HL-60 (cell line): ENCODE measurements at regions not wholly inside any gene's neighbourhood (a gene's known extent, or its start where the extent isn't known, plus 50 kb on each side); places are given as distances from the start of the nearest gene placed in this dataset.
"Not testable (repeated sequence)": the region's sequence is repeated elsewhere in the genome, so short reads cannot be mapped to it uniquely, and the experiment has no call there.

Source experiments
- DNase-seq, 2 experiments: peaks; one replicate each; pipeline ENCODE4 v3.0.0-alpha.2; 2010 to 2020; ENCODE audit warnings: low read depth in 1 of 2, low spot score in 1 of 2
- H3K27ac ChIP-seq: fragments of 250-450 bp; sonication (Bioruptor Pico); replicated peaks from 2 replicates; pipeline ENCODE4 v1.5.1; 2020; ENCODE audit warnings: mild to moderate bottlenecking, moderate library complexity
- H3K27me3 ChIP-seq: fragments of 250-450 bp; sonication (Bioruptor Pico); 2 replicates; pipeline ENCODE4 v1.5.1; 2021; ENCODE audit warnings: mild to moderate bottlenecking, moderate library complexity; ENCODE audit not compliant: insufficient read depth, poor library complexity, severe bottlenecking
- H3K4me3 ChIP-seq: replicated peaks from 2 replicates; pipeline ENCODE4 v1.5.1; 2011; ENCODE audit warnings: mild to moderate bottlenecking, control low read depth, low read length; ENCODE audit not compliant: insufficient read depth
- GABPA ChIP-seq: IDR thresholded peaks from 2 replicates; pipeline ENCODE4 v1.6.1; 2012; ENCODE audit warnings: low read depth
- POLR2AphosphoS5 ChIP-seq: IDR thresholded peaks from 2 replicates; pipeline ENCODE4 v1.6.1; 2012; ENCODE audit warnings: low read depth
- SPI1 ChIP-seq: IDR thresholded peaks from 2 replicates; pipeline ENCODE4 v1.6.1; 2012; ENCODE audit warnings: low read depth, mild to moderate bottlenecking, borderline replicate concordance
- TF ChIP-seq, protein P1 (sequence below): IDR thresholded peaks from one replicate; pipeline ENCODE4 v1.5.1; 2011; ENCODE audit warnings: low read length, control low read depth, inconsistent platforms; ENCODE audit not compliant: insufficient read depth
- TF ChIP-seq, protein P2 (sequence below): IDR thresholded peaks from 2 replicates; pipeline ENCODE4 v1.6.1; 2012; ENCODE audit warnings: low read depth; ENCODE audit not compliant: insufficient replicate concordance

DNA sequence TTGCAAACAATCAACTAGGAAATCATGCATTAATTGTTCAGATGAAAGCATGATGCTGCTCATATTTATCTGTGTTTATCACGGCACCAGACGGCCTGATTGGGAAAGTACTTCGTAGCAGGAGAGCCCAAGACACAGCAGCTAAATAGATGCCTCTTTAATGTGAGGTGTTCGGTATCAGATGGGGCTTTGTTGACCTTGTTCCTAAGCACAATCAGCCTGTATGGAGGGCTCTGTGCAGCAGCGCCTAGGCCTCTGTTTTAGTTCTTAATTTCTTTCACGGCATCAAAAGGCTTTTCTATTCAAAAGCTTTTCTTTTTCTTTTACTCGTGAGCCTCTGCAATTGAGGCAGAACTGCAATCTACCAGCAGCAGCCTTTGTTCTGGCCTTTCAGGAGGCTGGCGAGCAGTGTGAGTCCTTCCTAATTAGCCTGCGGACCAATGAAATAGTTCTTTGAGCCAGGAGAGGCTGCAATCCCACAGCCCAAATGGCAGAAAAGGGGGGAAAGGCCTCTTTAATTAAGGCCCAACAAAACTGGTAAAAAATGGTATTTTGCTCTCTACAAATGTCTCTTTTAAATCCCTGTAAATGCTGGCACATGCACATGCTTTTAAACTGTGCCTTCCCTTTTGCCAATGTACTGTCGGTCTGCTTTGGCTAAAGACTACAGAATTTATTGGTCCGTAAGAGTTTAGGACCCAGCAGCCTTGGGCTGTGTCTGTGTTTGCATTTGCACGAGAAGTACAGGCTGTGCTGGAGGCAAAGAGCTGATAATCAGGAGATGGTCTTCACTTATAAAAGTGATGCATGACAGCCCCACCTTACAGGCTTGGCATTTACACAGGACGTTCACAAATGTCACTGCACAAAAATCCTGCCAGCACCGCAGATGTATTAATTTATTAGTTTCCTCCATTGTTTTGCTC, 159.6 kb downstream of the RND3 start:
- TF ChIP-seq SPI1 (no peak), POLR2AphosphoS5 (no peak), GABPA (no peak)
- TF ChIP-seq, protein P1, sequence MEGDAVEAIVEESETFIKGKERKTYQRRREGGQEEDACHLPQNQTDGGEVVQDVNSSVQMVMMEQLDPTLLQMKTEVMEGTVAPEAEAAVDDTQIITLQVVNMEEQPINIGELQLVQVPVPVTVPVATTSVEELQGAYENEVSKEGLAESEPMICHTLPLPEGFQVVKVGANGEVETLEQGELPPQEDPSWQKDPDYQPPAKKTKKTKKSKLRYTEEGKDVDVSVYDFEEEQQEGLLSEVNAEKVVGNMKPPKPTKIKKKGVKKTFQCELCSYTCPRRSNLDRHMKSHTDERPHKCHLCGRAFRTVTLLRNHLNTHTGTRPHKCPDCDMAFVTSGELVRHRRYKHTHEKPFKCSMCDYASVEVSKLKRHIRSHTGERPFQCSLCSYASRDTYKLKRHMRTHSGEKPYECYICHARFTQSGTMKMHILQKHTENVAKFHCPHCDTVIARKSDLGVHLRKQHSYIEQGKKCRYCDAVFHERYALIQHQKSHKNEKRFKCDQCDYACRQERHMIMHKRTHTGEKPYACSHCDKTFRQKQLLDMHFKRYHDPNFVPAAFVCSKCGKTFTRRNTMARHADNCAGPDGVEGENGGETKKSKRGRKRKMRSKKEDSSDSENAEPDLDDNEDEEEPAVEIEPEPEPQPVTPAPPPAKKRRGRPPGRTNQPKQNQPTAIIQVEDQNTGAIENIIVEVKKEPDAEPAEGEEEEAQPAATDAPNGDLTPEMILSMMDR = no peak
- TF ChIP-seq, protein P2, sequence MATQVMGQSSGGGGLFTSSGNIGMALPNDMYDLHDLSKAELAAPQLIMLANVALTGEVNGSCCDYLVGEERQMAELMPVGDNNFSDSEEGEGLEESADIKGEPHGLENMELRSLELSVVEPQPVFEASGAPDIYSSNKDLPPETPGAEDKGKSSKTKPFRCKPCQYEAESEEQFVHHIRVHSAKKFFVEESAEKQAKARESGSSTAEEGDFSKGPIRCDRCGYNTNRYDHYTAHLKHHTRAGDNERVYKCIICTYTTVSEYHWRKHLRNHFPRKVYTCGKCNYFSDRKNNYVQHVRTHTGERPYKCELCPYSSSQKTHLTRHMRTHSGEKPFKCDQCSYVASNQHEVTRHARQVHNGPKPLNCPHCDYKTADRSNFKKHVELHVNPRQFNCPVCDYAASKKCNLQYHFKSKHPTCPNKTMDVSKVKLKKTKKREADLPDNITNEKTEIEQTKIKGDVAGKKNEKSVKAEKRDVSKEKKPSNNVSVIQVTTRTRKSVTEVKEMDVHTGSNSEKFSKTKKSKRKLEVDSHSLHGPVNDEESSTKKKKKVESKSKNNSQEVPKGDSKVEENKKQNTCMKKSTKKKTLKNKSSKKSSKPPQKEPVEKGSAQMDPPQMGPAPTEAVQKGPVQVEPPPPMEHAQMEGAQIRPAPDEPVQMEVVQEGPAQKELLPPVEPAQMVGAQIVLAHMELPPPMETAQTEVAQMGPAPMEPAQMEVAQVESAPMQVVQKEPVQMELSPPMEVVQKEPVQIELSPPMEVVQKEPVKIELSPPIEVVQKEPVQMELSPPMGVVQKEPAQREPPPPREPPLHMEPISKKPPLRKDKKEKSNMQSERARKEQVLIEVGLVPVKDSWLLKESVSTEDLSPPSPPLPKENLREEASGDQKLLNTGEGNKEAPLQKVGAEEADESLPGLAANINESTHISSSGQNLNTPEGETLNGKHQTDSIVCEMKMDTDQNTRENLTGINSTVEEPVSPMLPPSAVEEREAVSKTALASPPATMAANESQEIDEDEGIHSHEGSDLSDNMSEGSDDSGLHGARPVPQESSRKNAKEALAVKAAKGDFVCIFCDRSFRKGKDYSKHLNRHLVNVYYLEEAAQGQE = no peak
- DNase-seq = no peak

DNA sequence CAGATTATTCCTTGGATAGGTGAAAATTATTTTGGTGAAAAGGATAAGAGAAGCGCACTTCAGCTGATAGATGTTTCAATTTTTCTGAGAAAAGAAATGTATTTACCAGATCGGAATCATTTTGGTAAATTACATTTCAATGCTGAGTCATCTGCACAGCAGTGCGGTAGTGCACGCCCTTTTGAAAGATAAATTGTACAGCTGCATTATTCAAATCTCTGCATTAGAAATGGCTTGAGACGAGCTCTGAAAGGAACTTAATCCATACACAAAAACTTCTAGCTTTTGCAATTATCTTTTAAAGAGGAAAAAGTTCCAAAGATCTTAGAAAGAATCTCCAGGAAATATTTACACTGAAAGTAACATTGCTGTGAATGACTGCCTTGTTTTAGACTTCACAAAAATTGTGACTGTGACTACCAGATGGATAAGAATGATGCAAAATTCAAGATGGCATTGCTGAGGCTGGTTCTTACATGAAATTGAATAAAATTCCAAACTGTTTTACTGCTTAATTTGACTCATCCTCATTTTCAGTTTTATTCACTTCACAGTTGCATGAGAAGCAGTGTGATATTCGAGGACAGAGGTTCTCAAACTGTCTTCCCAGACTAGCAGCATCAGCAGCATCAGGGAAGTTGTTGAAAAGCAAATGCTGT, 161.7 kb downstream of the RND3 start:
- H3K27me3 ChIP-seq = no peaks in the 10 kb centered on the region
- no peak overlapping the region for H3K27ac ChIP-seq
- no peak overlapping the region for H3K4me3 ChIP-seq
- DNase-seq = no peak
- TF ChIP-seq, protein P1 = no peak
- TF ChIP-seq, protein P2 = no peak
- TF ChIP-seq GABPA (no peak), POLR2AphosphoS5 (no peak), SPI1 (no peak)

More for the DNA sequence above, 159.6 kb downstream of the RND3 start:
- no peak overlapping the region for H3K27ac ChIP-seq
- no peak overlapping the region for H3K4me3 ChIP-seq
- H3K27me3 ChIP-seq = no peaks in the 10 kb centered on the region

DNA sequence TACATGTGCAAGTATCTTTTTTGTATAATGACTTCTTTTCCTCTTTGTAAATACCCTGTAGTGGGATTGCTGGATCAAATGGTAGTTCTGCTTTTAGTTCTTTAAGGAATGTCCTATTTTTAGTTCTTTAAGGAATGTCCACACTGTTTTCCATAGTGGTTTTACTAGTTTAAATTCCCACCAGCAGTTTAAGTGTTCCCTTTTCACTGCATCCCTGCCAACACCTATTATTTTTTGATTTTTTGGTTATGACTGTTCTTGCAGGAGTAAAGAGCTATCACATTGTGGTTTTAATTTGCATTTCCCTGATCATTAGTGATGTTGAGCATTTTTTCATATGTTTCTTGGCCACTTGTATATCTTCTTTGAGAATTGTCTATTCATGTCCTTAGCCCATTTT, 164.4 kb downstream of the RND3 start:
- H3K27ac ChIP-seq, H3K4me3 ChIP-seq, H3K27me3 ChIP-seq, DNase-seq: not testable (repeated sequence)

DNA sequence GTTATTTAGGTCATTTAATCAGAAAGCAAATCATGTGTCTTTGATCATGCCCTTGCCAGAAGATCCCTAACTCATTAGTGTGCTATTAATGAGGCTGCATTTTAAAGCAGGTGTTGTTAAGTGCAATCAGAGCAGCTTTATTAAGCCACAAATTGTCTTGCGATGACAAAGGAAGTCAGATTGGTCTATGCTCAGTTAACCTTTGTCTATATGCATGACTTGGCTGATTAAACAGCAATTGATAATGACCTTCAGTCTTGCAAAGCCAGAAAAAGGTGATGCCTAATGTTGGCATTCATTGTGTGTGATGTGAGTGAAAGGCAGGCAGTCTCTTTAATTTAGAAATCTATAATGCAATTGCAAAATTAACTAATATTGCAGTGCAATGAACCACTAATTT, 166.9 kb downstream of the RND3 start:
- DNase-seq = no peak
- H3K27me3 ChIP-seq = no peaks in the 10 kb centered on the region
- no peak overlapping the region for H3K4me3 ChIP-seq
- no peak overlapping the region for H3K27ac ChIP-seq
- TF ChIP-seq GABPA = no peak
- TF ChIP-seq, protein P2 = no peak
- no peak for TF ChIP-seq POLR2AphosphoS5
- TF ChIP-seq SPI1 = no peak
- TF ChIP-seq, protein P1 = no peak
